ENCODE measurements at regions not wholly inside any gene's neighbourhood (a gene's known extent, or its start where the extent isn't known, plus 50 kb on each side); places are given as distances from the start of the nearest gene placed in this dataset.

- DNase-seq = no peak
These were observed 297.7 kb upstream of the SYT4 start for GRCh38 chr18:43574974-43575373.

GRCh38 chr18:43578211-43578610 is 300.9 kb upstream of the SYT4 start:
- no peak for DNase-seq

DNA sequence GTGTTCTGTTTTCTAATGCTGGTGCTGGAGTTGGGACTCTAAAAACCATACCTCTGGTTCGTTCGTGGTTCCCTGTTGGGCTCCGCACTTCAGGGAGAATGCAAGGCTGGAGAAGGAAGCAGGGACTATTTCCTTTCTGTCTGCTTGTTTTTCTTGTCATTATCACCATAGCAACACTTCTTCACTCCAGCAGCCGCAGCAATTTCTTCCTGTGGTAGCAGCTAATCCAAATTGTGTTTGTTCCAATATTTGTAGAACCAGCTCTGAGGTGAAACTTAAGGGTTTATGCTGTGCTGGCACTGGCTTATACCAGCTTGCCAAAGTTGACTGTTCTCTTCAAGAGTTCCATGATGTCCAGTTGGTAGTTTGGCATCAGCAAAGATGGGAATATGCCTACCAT is 301.4 kb upstream of the SYT4 start:
- no peak for DNase-seq

GRCh38 chr18:43581936-43582519 is 304.7 kb upstream of the SYT4 start:
- DNase-seq = no peak

DNA sequence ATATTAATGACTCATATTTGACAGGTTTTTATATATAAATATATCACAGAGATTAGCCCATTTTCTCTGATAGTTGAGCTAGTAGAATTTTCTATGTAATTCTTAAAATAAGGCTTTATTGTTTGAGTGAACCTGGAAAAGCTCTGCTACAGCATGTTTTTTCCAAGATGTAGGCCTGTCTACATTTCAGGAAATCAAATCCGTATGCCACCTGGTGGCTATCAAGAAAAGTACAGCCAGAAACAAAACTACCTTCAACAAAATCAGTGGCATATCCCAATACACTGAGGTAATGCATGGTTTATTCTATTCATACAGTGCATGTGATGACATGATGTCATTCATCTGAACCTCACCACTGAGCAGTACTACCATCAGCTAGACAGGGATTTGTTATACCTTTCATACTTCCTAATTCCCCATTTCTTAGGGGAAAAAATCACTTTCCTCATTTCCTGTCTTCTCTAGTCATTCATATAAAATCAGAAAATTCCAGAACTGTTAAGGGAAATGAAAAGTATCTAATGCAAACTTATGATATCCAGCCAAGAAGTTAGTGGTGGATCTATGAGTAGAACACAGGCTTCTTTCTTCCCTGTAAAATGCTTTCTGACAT is 310.4 kb upstream of the SYT4 start:
- DNase-seq = no peak

DNA sequence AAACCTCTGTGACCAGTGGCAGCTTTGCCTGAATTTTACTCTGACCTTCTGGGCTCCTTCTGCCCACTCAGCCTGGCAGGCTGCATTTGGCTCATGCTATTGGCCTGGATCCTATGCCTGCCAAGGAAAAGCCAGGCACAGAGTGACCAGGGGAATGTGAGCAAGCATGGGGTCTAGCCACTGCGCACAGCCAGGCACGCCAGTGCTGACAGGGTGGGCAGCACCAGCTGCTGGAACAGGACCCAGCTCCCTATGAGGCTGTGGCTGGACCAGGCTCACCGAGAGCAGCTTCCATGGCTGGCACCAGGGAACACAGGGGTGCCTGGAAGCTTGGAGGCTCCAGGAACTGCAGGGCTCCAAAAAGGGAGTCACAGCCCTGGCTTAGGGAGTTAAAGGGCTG is 311.5 kb upstream of the SYT4 start:
- no peak for DNase-seq

DNA sequence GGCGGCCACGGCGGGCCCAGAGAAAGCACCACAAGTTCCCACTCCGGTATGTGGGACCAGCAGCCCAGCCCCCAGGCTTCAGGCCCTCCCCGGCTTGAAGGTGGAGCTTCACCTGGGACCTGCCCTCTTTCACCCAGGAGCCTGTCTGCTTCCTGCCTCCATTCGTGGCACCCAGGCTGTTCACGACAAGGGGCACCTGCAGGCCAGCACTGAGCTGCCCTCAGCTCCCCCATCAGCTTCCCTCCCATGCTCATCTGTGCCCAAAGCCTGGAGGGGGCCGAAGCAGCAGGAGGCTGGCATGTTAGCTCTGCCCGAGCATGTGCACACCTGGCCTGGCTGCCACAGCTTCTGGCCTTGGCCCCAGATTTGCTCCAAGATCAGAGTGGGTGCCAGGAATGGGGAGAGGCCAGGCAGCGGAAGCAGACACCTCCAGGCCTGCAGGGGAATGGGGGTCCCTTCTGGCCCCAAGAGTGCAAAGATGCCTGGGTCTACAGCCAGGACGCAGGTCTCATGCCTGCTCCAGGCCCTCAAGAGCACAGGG is 312.4 kb upstream of the SYT4 start:
- no peak for DNase-seq

DNA sequence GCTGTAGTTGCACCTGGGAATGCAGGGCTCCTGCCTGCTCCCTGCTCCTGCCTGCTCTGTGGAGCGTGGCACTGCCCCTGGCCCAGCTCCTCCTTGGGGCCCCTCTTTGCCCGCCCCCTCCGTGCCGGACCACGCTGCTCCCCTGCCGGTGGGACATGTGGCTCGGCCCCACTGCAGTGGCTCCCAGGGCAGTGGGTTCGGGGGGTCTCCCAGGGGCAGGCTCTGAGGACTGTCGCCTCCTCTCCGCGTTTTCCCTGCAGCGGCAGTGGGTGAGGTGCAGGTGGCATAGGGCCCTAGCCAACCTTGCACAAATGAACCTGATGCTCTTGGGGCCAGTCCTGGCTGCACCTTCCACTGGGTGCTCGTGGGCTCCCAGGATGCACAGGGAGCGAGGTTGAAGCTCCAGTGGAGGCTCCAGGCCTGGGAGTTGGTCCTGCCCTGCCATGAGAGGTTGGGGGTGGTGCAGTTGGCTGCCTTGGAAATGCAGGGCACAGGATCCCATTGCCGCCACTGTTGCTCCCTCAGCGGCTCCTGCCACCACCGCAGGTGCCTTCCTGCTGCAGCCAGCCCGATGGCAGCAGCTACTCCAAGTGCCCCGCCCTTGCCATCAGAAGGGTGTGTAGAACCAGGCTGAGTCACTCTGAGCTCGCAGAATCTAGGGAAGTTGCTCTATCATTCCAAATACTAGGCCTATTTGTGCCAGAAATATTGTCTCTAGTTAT is 313.1 kb upstream of the SYT4 start:
- no peak for DNase-seq

DNA sequence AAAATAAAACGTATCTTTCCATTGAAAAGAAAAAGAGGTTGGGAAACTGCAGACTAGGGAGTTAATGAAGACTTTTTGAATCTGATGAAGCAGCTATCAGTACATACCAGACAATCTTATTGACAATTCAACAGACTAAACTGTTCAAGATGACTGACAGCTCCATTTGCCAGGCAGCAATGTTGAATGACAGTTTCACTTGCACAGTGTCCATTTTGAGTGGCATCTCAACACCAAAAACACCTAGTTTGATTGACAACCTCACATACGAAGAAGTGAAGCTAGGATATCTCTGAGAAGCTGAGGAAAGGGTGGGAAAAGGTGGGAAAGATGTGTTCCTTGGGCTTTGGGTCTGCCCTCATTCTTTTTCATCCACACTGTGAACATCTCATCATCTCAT is 315.0 kb upstream of the SYT4 start:
- no peak for DNase-seq

DNA sequence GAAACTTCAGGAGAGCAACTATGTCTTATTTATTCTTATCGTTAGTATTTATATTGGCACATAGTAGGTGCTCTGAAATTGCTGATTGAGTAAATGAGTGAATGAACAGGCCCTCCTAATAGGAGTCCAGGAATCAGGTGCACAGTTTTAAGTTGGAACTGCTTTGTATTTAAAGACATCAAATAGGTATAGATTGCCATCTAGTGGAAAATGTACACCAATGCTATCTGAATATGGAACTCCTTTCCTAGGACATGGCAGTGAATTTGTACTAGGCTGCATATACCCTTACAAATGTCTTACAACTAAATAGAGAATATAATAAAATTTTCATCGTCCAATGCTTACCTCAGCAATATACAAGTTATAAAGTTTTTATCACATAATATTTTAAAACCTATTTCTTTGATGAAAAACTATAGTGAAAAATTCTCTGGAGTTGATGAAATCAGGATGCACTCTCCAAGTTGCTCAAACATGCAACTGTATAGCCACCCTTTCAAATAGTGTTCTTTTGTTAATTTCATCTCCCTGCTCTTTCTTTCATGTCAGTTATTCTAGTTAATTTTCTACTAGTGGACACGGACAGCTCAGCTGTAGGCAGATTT is 318.9 kb upstream of the SYT4 start:
- DNase-seq = no peak

- DNase-seq = no peak
These were observed 324.1 kb upstream of the SYT4 start for GRCh38 chr18:43601432-43601831.

- no peak for DNase-seq
These were observed 327.9 kb upstream of the SYT4 start for GRCh38 chr18:43605224-43605623.

GRCh38 chr18:43606795-43607194 is 329.5 kb upstream of the SYT4 start:
- no peak for DNase-seq

DNA sequence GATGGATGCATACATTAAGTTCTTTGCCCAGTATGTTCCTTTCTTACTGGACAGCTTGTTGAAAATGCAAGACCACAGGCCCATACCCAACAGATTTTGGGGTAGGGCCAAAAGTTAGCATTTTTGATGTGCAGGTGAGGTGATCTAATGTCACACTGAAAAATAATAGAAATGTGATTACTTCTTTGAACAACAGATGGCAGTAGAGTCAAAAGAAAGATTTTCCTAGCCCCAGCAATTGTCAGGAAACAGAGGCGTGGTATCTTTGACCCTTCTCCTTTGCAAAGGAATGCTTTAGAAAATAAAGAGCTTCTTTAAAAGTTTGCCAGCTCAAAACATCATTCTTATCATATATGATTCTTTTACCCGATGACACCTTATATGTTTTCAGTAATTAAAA is 343.6 kb upstream of the SYT4 start:
- DNase-seq = no peak

DNA sequence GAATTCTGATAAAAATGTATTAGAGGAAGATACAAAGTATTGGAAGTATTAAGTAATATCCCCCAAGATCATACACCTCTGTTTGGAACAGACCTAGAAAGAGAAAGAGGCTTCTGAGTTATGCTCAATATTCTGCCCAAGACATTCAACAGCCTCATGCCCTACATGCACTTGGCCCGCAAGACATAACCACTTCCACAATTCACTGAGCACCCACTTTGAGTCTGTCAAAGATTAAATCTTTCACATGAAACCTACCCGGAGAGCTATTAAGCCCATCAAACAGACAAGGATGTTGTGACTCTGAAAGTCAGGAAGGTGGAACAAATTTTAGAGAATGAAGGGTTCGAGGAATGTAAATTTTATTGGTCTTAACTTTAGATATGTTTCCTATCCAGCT is 344.7 kb upstream of the SYT4 start:
- no peak for DNase-seq

GRCh38 chr18:43625582-43625981 is 348.3 kb upstream of the SYT4 start:
- DNase-seq = no peak

- no peak for DNase-seq
These were observed 350.7 kb upstream of the SYT4 start for GRCh38 chr18:43627848-43628530.

DNA sequence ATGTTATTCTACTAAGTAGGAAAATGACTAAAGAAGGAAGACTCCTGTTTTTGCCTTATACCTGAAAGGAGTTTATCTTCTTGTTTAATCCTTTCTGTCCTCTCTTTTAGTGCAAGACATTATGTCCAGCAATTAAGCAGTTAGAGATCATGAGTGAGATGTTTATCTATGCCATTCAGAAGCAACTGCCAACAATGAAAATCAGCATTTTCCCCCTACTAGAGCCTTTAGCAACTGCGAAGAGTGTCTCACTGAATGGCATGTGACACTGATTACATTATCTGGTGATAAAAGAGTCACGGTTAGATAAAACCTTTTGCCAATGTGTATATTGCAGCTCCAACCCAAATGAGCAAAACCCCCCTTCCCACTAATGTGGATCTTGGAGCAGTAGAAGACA is 357.7 kb upstream of the SYT4 start:
- no peak for DNase-seq

DNA sequence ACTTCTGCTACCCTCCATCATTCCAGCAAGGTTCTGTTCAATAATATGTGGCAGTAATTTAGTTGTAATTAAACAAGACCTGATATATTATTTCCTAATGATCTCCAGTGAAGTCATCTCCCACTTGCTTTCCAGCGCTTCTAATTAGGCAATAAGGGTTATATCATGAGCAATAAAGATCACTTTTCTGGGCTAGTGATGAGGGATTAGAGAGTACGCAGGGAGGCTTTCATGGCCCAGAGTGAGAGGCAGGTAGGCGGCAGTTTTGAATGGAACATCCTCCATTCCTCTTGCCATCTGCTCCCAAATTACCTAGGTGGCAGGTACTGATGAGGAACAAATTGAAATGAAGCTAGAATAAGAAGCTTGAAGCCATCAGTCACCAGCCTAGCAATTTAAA is 358.1 kb upstream of the SYT4 start:
- no peak for DNase-seq

DNA sequence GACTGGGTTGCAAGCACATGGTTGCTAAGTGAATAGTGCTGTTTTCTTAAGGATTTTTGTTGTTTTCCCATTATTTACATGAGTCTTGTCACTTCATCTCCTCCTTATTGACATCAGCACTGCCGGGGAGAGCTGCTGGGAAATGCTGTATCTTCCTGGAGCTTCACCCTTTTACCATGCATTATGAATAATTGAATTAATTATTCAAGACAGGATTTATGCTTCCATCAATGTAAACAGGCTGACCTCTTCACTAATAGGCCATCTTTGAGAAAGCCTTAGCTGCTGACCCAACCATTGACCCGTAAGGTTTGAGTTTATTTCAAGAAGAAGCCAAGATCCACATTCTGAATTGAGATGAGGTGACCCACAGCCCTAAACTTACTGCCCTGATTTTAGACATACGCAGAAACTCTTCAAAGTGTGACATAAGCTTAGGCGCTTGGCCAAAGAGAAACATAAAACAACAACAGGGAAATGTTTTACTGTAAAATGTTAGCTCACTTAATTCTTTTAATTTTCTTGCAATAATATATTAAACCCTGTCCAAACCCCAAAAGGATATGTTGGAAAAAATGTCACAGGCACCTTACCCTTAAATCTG is 365.5 kb upstream of the SYT4 start:
- no peak for DNase-seq

GRCh38 chr18:43648002-43648401 is 370.7 kb upstream of the SYT4 start:
- no peak for DNase-seq

- no peak for DNase-seq
These were observed 372.5 kb upstream of the SYT4 start for GRCh38 chr18:43649649-43650357.
